ENCODE measurements at regions not wholly inside any gene's neighbourhood (a gene's known extent, or its start where the extent isn't known, plus 50 kb on each side); places are given as distances from the start of the nearest gene placed in this dataset.

GRCh38 chr9:135246248-135247205 is 159.1 kb downstream of the OLFM1 start:
- no peak for TF ChIP-seq REST (IDR thresholded peaks at IDR 0.05; ENCODE audit: borderline replicate concordance)
- TF ChIP-seq POLR2AphosphoS5 (IDR thresholded peaks at IDR 0.05) = no peak
- no peak for TF ChIP-seq EP300 (conservative IDR thresholded peaks at IDR 0.05; ENCODE audit: poor library complexity, severe bottlenecking)
- TF ChIP-seq EZH2 (IDR thresholded peaks at IDR 0.05; ENCODE audit: borderline replicate concordance, insufficient read depth, low read length, poor library complexity, severe bottlenecking) = no peak
- no peak for TF ChIP-seq CTCF (IDR thresholded peaks at IDR 0.05; ENCODE audit: poor library complexity, severe bottlenecking)
- TF ChIP-seq TAF1 (IDR thresholded peaks at IDR 0.05; ENCODE audit: low read depth) = no peak
- no peak for TF ChIP-seq SMC3 (conservative IDR thresholded peaks at IDR 0.05; ENCODE audit: poor library complexity)
- no peak for TF ChIP-seq MXI1 (conservative IDR thresholded peaks at IDR 0.05; ENCODE audit: poor library complexity, severe bottlenecking)
- TF ChIP-seq RAD21 (conservative IDR thresholded peaks at IDR 0.05) = no peak
